Spleen (tissue), 3 donors: ENCODE measurements at regions not wholly inside any gene's neighbourhood (a gene's known extent, or its start where the extent isn't known, plus 50 kb on each side); places are given as distances from the start of the nearest gene placed in this dataset.

Experiments
- POLR2A ChIP-seq, 3 donors: fragments of 450-650 bp; IDR thresholded peaks; one replicate each; pipeline ENCODE4 v1.5.1; 2017; ENCODE audit warnings: antibody characterized with exemption in 3 of 3, mild to moderate bottlenecking in 1 of 3
- POLR2AphosphoS5 ChIP-seq, 3 donors: sonication (generic); formaldehyde crosslinking; IDR thresholded peaks; one replicate each; pipeline ENCODE4 v1.5.1; 2017; ENCODE audit warnings: antibody characterized with exemption in 3 of 3

- TF ChIP-seq POLR2AphosphoS5 (IDR thresholded peaks at IDR 0.05): no peak
- no peak for TF ChIP-seq POLR2A (IDR thresholded peaks at IDR 0.05)
Measured at GRCh38 chr15:96771035-96771434, 440.5 kb downstream of the NR2F2 start.
